ENCODE measurements at regions not wholly inside any gene's neighbourhood (a gene's known extent, or its start where the extent isn't known, plus 50 kb on each side); places are given as distances from the start of the nearest gene placed in this dataset.

GRCh38 chr12:70165450-70165849 lies 77.8 kb upstream of the CNOT2 start:
- DNase-seq (no peak), ATAC-seq (no peak)
- WGBS, 3 donors: 86 to 88% (median 88%) methylated on average over 4 of the region's 4 CpGs
- Histone ChIP-seq H3K36me3 (ENCODE audit: insufficient read depth in 1 of 2, low read depth in 1 of 2) (no peaks in the 10 kb centered on the region), H3K4me1 (no peaks in the 10 kb centered on the region), H3K9me3 (no peaks in the 10 kb centered on the region), H3K4me3 (no peak overlapping the region), H3K27ac (no peak overlapping the region), H3K27me3 (ENCODE audit: insufficient read depth in 3 of 3, low read length in 2 of 3) (no peaks in the 10 kb centered on the region)
- no peak for TF ChIP-seq CTCF (IDR thresholded peaks at IDR 0.05)
- intact Hi-C loops (cut with DNase I): no loop called here

- Histone ChIP-seq H3K4me1 (no peaks in the 10 kb centered on the region), H3K4me3 (no peak overlapping the region), H3K9me3 (no peaks in the 10 kb centered on the region), H3K27me3 (ENCODE audit: insufficient read depth in 3 of 3, low read length in 2 of 3) (no peaks in the 10 kb centered on the region), H3K27ac (no peak overlapping the region), H3K36me3 (ENCODE audit: insufficient read depth in 1 of 2, low read depth in 1 of 2) (no peaks in the 10 kb centered on the region)
- no peak for ATAC-seq
- intact Hi-C loops (cut with DNase I): no loop called here
- DNase-seq: no peak
- no peak for TF ChIP-seq CTCF (IDR thresholded peaks at IDR 0.05)
These were observed 66.9 kb upstream of the CNOT2 start for GRCh38 chr12:70176290-70176689.

GRCh38 chr12:70177631-70178030 lies 65.6 kb upstream of the CNOT2 start:
- ATAC-seq (no peak), DNase-seq (no peak)
- intact Hi-C loops (cut with DNase I): no loop called here
- no peaks in the 10 kb centered on the region for H3K4me1 ChIP-seq
- no peak overlapping the region for H3K4me3 ChIP-seq
- H3K9me3 ChIP-seq: no peaks in the 10 kb centered on the region
- WGBS, 3 donors: 26 to 31% (median 26%) methylated on average over 1 of the region's 1 CpG
- no peaks in the 10 kb centered on the region for H3K27me3 ChIP-seq (ENCODE audit: insufficient read depth in 3 of 3, low read length in 2 of 3)
- TF ChIP-seq CTCF (IDR thresholded peaks at IDR 0.05): no peak
- H3K36me3 ChIP-seq (ENCODE audit: insufficient read depth in 1 of 2, low read depth in 1 of 2): no peaks in the 10 kb centered on the region
- H3K27ac ChIP-seq: no peak overlapping the region

GRCh38 chr12:70178038-70178437 lies 65.2 kb upstream of the CNOT2 start:
- WGBS, 3 donors: 22 to 35% (median 33%) methylated on average over 1 of the region's 1 CpG
- intact Hi-C loops (cut with DNase I): no loop called here
- Histone ChIP-seq H3K9me3 (no peaks in the 10 kb centered on the region), H3K27ac (no peak overlapping the region), H3K4me1 (no peaks in the 10 kb centered on the region), H3K36me3 (ENCODE audit: insufficient read depth in 1 of 2, low read depth in 1 of 2) (no peaks in the 10 kb centered on the region), H3K4me3 (no peak overlapping the region), H3K27me3 (ENCODE audit: insufficient read depth in 3 of 3, low read length in 2 of 3) (no peaks in the 10 kb centered on the region)
- DNase-seq (no peak), ATAC-seq (peak in 1 of 4 donors; percentile 38)
- no peak for TF ChIP-seq CTCF (IDR thresholded peaks at IDR 0.05)

- Histone ChIP-seq H3K4me3 (no peak overlapping the region), H3K4me1 (no peaks in the 10 kb centered on the region), H3K9me3 (no peaks in the 10 kb centered on the region), H3K27ac (no peak overlapping the region), H3K36me3 (ENCODE audit: insufficient read depth in 1 of 2, low read depth in 1 of 2) (no peaks in the 10 kb centered on the region), H3K27me3 (ENCODE audit: insufficient read depth in 3 of 3, low read length in 2 of 3) (no peaks in the 10 kb centered on the region)
- no peak for ATAC-seq
- 29 to 40% (median 32%) methylated on average over 3 of the region's 3 CpGs for WGBS, 3 donors
- no peak for TF ChIP-seq CTCF (IDR thresholded peaks at IDR 0.05)
- intact Hi-C loops (cut with DNase I): no loop called here
- DNase-seq: no peak
These were observed 63.1 kb upstream of the CNOT2 start for GRCh38 chr12:70180130-70180529.
